ENCODE measurements at regions not wholly inside any gene's neighbourhood (a gene's known extent, or its start where the extent isn't known, plus 50 kb on each side); places are given as distances from the start of the nearest gene placed in this dataset.

DNA sequence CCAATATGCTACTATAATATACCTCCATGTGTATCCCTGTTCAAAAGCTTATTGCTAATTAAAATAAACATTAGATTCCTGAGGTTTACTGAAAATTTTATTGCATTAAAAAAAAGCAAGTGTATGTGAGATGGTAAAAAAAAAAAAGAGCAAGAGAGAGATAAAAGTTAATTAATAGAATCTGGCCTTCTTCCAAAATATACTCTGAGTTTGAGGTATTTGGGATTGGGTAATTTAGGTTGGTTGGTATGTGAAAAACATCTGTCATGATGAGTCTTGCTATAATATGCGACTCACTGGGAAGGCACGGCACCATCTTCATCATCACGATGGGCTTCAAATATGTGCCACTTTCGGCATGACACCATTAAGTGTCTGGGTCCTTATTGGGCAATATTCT, 711.1 kb upstream of the SOX9 start:
- no peak for DNase-seq
- H3K9me3 ChIP-seq: peaks cover 0 to 3% (median 0%) of the 10 kb centered on the region in 11 donors
- TF ChIP-seq, protein P1, sequence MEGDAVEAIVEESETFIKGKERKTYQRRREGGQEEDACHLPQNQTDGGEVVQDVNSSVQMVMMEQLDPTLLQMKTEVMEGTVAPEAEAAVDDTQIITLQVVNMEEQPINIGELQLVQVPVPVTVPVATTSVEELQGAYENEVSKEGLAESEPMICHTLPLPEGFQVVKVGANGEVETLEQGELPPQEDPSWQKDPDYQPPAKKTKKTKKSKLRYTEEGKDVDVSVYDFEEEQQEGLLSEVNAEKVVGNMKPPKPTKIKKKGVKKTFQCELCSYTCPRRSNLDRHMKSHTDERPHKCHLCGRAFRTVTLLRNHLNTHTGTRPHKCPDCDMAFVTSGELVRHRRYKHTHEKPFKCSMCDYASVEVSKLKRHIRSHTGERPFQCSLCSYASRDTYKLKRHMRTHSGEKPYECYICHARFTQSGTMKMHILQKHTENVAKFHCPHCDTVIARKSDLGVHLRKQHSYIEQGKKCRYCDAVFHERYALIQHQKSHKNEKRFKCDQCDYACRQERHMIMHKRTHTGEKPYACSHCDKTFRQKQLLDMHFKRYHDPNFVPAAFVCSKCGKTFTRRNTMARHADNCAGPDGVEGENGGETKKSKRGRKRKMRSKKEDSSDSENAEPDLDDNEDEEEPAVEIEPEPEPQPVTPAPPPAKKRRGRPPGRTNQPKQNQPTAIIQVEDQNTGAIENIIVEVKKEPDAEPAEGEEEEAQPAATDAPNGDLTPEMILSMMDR (IDR thresholded peaks at IDR 0.05): no peak
- intact Hi-C loops (cut with DNase I): no loop called here
- H3K4me1 ChIP-seq: no peaks in the 10 kb centered on the region
- no peak overlapping the region for H3K4me3 ChIP-seq
- no peak overlapping the region for H3K27ac ChIP-seq
- H3K36me3 ChIP-seq: no peaks in the 10 kb centered on the region
- ATAC-seq: no peak
- 87 to 95% methylated on average over 4 of the region's 4 CpGs for WGBS, 2 donors
- no peaks in the 10 kb centered on the region for H3K27me3 ChIP-seq

- 79 to 82% methylated on average over 5 of the region's 5 CpGs for WGBS, 2 donors
- Histone ChIP-seq H3K27ac (no peak overlapping the region), H3K4me3 (no peak overlapping the region), H3K36me3 (no peaks in the 10 kb centered on the region), H3K4me1 (no peaks in the 10 kb centered on the region), H3K27me3 (no peaks in the 10 kb centered on the region), H3K9me3 (no peaks in the 10 kb centered on the region)
- DNase-seq (no peak), ATAC-seq (no peak)
- TF ChIP-seq, protein P1 (IDR thresholded peaks at IDR 0.05): no peak
- intact Hi-C loops (cut with DNase I): no loop called here
Observed at GRCh38 chr17:71412803-71413202, 708.0 kb upstream of the SOX9 start.

DNA sequence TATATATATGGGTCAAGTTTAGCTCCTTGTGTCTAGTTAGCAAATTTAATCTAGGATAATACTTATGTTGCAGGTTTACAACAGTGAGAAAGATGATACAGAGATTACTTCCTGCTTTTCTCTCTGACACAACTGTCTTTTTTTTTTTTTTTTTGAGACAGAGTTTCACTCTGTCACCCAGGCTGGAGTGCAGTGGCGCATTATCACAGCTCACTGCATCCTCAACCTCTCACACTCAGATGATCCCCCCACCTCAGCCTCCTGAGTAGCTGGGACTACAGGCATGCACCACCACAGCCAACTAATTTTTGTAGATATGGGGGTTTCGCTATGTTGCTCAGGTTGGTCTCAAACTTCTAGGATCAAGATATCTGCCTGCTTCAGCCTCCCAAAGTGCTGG, 706.9 kb upstream of the SOX9 start:
- DNase-seq (no peak), ATAC-seq (no peak)
- TF ChIP-seq, protein P1 (IDR thresholded peaks at IDR 0.05): no peak
- Histone ChIP-seq H3K9me3 (peaks cover 0 to 2% (median 0%) of the 10 kb centered on the region in 11 donors), H3K36me3 (no peaks in the 10 kb centered on the region), H3K27ac (no peak overlapping the region), H3K4me3 (no peak overlapping the region), H3K27me3 (no peaks in the 10 kb centered on the region), H3K4me1 (no peaks in the 10 kb centered on the region)
- intact Hi-C loops (cut with DNase I): no loop called here
- 83 to 85% methylated on average over 2 of the region's 2 CpGs for WGBS, 2 donors

GRCh38 chr17:71417142-71417541, 703.7 kb upstream of the SOX9 start:
- intact Hi-C loops (cut with DNase I): no loop called here
- Histone ChIP-seq H3K4me1 (no peaks in the 10 kb centered on the region), H3K4me3 (no peak overlapping the region), H3K9me3 (peaks cover 0 to 5% (median 0%) of the 10 kb centered on the region in 11 donors), H3K27ac (no peak overlapping the region), H3K27me3 (no peaks in the 10 kb centered on the region), H3K36me3 (no peaks in the 10 kb centered on the region)
- ATAC-seq: no peak
- TF ChIP-seq, protein P1 (IDR thresholded peaks at IDR 0.05): no peak
- no peak for DNase-seq
- WGBS, 2 donors: 90 to 98% methylated on average over 1 of the region's 1 CpG
